ENCODE measurements at regions not wholly inside any gene's neighbourhood (a gene's known extent, or its start where the extent isn't known, plus 50 kb on each side); places are given as distances from the start of the nearest gene placed in this dataset.

GRCh38 chr4:146124023-146124680 is 51.4 kb upstream of the LSM6 start:
- no peak for DNase-seq (ENCODE audit: insufficient read length, low spot score)
- FAIRE-seq, result no peak
- TF ChIP-seq CTCF (IDR thresholded peaks at IDR 0.05; ENCODE audit: insufficient read depth, missing control alignments), result no peak

- DNase-seq (ENCODE audit: insufficient read length, low spot score), result no peak
Observed at GRCh38 chr4:146123231-146123630, 52.3 kb upstream of the LSM6 start.

GRCh38 chr4:146122398-146122797 is 53.1 kb upstream of the LSM6 start:
- DNase-seq (ENCODE audit: insufficient read length, low spot score), result no peak
- FAIRE-seq, result no peak
- no peak for TF ChIP-seq CTCF (IDR thresholded peaks at IDR 0.05; ENCODE audit: insufficient read depth, missing control alignments)

More at GRCh38 chr4:146123231-146123630, 52.3 kb upstream of the LSM6 start:
- no peak for FAIRE-seq
- no peak for TF ChIP-seq CTCF (IDR thresholded peaks at IDR 0.05; ENCODE audit: insufficient read depth, missing control alignments)

- no peak for TF ChIP-seq CTCF (IDR thresholded peaks at IDR 0.05; ENCODE audit: insufficient read depth, missing control alignments)
- no peak for FAIRE-seq
- DNase-seq (ENCODE audit: insufficient read length, low spot score), result no peak
Observed at GRCh38 chr4:146121757-146122156, 53.8 kb upstream of the LSM6 start.

- no peak for FAIRE-seq
- no peak for DNase-seq (ENCODE audit: insufficient read length, low spot score)
- no peak for TF ChIP-seq CTCF (IDR thresholded peaks at IDR 0.05; ENCODE audit: insufficient read depth, missing control alignments)
Observed at GRCh38 chr4:146119845-146120404, 55.6 kb upstream of the LSM6 start.

GRCh38 chr4:146114066-146114465 is 61.5 kb upstream of the LSM6 start:
- no peak for FAIRE-seq
- no peak for TF ChIP-seq CTCF (IDR thresholded peaks at IDR 0.05; ENCODE audit: insufficient read depth, missing control alignments)
- no peak for DNase-seq (ENCODE audit: insufficient read length, low spot score)

GRCh38 chr4:146113171-146113570 is 62.3 kb upstream of the LSM6 start:
- TF ChIP-seq CTCF (IDR thresholded peaks at IDR 0.05; ENCODE audit: insufficient read depth, missing control alignments), result no peak
- no peak for DNase-seq (ENCODE audit: insufficient read length, low spot score)
- FAIRE-seq, result no peak
